BE2C (cell line): ENCODE measurements at regions not wholly inside any gene's neighbourhood (a gene's known extent, or its start where the extent isn't known, plus 50 kb on each side); places are given as distances from the start of the nearest gene placed in this dataset.

Experiments used
- DNase-seq: peaks from one replicate; pipeline ENCODE4 v3.0.0-alpha.2; 2020
- H3K27me3 ChIP-seq: fragments of 250-450 bp; sonication (Bioruptor Pico); 2 replicates; pipeline ENCODE4 v1.5.1; 2020; ENCODE audit warnings: mild to moderate bottlenecking
- H3K36me3 ChIP-seq: fragments of 250-450 bp; sonication (Bioruptor Pico); 2 replicates; pipeline ENCODE4 v1.5.1; 2020; ENCODE audit warnings: mild to moderate bottlenecking
- H3K4me1 ChIP-seq: fragments of 250-450 bp; sonication (Bioruptor Pico); 2 replicates; pipeline ENCODE4 v1.5.1; 2020
- H3K4me3 ChIP-seq: 2 replicates; pipeline ENCODE4 v1.5.1; 2011; ENCODE audit warnings: low read depth, low read length
- H3K9me3 ChIP-seq: fragments of 250-450 bp; sonication (Bioruptor Pico); 2 replicates; pipeline ENCODE4 v1.5.1; 2020
- TF ChIP-seq, protein P1 (sequence below): IDR thresholded peaks from 2 replicates; pipeline ENCODE4 v1.5.1; 2012; ENCODE audit warnings: mild to moderate bottlenecking, low read depth, low read length

DNA sequence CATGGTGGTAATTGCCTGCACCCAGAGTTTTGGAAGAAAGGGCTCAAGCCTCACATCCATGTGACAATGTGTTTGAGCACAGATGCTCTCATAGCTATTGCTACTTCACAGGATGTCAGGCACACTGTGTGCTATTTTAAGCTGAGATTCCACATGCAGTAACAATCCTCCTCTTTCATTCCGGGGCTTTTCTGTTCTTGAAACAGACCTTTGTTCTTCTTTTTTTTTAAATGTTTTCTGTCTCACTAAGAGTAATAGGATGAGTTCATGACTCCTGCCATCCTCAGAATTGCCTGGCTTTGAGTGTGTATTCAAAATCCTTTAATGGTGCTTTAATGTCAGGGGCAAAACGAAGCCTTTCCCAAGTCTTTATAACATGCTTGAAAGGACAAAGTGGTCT lies 198.9 kb downstream of the ABCC12 start:
- Histone ChIP-seq H3K4me1 (no peaks in the 10 kb centered on the region), H3K9me3 (no peaks in the 10 kb centered on the region; the same call in 1 of the 2 replicates), H3K27me3 (no peaks in the 10 kb centered on the region), H3K4me3 (no peak overlapping the region), H3K36me3 (no peaks in the 10 kb centered on the region)
- no peak for DNase-seq
- TF ChIP-seq, protein P1, sequence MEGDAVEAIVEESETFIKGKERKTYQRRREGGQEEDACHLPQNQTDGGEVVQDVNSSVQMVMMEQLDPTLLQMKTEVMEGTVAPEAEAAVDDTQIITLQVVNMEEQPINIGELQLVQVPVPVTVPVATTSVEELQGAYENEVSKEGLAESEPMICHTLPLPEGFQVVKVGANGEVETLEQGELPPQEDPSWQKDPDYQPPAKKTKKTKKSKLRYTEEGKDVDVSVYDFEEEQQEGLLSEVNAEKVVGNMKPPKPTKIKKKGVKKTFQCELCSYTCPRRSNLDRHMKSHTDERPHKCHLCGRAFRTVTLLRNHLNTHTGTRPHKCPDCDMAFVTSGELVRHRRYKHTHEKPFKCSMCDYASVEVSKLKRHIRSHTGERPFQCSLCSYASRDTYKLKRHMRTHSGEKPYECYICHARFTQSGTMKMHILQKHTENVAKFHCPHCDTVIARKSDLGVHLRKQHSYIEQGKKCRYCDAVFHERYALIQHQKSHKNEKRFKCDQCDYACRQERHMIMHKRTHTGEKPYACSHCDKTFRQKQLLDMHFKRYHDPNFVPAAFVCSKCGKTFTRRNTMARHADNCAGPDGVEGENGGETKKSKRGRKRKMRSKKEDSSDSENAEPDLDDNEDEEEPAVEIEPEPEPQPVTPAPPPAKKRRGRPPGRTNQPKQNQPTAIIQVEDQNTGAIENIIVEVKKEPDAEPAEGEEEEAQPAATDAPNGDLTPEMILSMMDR: no peak

DNA sequence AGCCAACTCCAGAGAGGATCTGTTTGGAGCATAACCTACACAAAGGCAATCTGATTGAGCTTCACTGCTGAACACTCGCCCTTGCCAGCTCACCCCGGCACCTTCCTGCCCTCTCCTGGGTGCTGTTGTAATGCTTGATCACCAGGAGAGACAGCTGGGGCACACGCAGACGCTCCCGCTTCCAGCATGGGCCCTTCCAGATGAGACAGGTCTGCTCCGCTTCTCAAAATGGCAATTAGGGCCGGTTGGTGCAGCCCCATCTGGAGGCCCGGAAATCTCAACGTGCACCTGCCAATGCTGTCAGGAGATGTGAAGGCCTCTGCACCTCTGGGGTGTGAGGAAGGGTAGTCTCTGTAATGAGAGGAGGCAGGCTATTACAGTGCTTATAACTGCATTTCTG lies 206.1 kb downstream of the ABCC12 start:
- Histone ChIP-seq H3K4me1 (no peaks in the 10 kb centered on the region), H3K9me3 (no peaks in the 10 kb centered on the region), H3K4me3 (no peak overlapping the region), H3K36me3 (no peaks in the 10 kb centered on the region), H3K27me3 (no peaks in the 10 kb centered on the region)
- TF ChIP-seq, protein P1: no peak
- DNase-seq: no peak

- Histone ChIP-seq H3K9me3 (no peaks in the 10 kb centered on the region), H3K36me3 (no peaks in the 10 kb centered on the region), H3K27me3 (no peaks in the 10 kb centered on the region), H3K4me1 (no peaks in the 10 kb centered on the region), H3K4me3 (no peak overlapping the region)
- TF ChIP-seq, protein P1: no peak
- DNase-seq: no peak
Measured at GRCh38 chr16:47949276-47949675, 206.5 kb downstream of the ABCC12 start.

- Histone ChIP-seq H3K27me3 (no peaks in the 10 kb centered on the region), H3K36me3 (no peaks in the 10 kb centered on the region), H3K4me3 (no peak overlapping the region), H3K4me1 (no peaks in the 10 kb centered on the region), H3K9me3 (no peaks in the 10 kb centered on the region)
- TF ChIP-seq, protein P1: no peak
- no peak for DNase-seq
Measured at GRCh38 chr16:47947723-47948122, 208.1 kb downstream of the ABCC12 start.

- Histone ChIP-seq H3K9me3 (no peaks in the 10 kb centered on the region), H3K27me3 (no peaks in the 10 kb centered on the region), H3K4me3 (no peak overlapping the region), H3K4me1 (no peaks in the 10 kb centered on the region), H3K36me3 (no peaks in the 10 kb centered on the region)
- no peak for DNase-seq
- TF ChIP-seq, protein P1: no peak
Measured at GRCh38 chr16:47946092-47946491, 209.7 kb downstream of the ABCC12 start.

GRCh38 chr16:47944589-47944988 lies 211.2 kb downstream of the ABCC12 start:
- Histone ChIP-seq H3K4me3 (no peak overlapping the region), H3K4me1 (no peaks in the 10 kb centered on the region), H3K9me3 (no peaks in the 10 kb centered on the region), H3K27me3 (no peaks in the 10 kb centered on the region), H3K36me3 (no peaks in the 10 kb centered on the region)
- DNase-seq: no peak
- TF ChIP-seq, protein P1: no peak
